HG03520 (cell line): ENCODE measurements at regions not wholly inside any gene's neighbourhood (a gene's known extent, or its start where the extent isn't known, plus 50 kb on each side); places are given as distances from the start of the nearest gene placed in this dataset.

ENCODE experiments used
- ATAC-seq: cut with Tn5 transposase; IDR thresholded peaks from one replicate; pipeline ENCODE4 v1.9.1; 2021; ENCODE audit warnings: mild to moderate bottlenecking, moderate library complexity; ENCODE audit not compliant: unreplicated experiment

- ATAC-seq: no peak
Measured at GRCh38 chr2:385061-385460, 97.2 kb upstream of the ALKAL2 start.

- ATAC-seq: no peak
Measured at GRCh38 chr2:383888-384287, 96.0 kb upstream of the ALKAL2 start.

- no peak for ATAC-seq
Measured at GRCh38 chr2:383178-383577, 95.3 kb upstream of the ALKAL2 start.

DNA sequence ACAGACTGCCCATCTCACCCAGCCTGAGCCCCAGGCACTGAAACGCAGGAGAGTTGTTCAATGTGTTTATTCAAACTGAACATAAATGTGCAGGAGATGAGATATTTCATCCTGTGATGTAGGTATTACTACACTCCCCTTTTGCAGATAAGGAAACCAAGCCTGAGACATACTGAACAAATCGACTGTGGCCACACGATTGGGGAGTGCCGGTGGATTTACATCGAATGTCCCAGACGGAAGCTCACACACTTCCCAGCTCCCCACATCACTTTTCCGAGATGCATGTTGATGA lies 94.8 kb upstream of the ALKAL2 start:
- ATAC-seq: no peak

- no peak for ATAC-seq
Measured at GRCh38 chr2:381941-382727, 94.2 kb upstream of the ALKAL2 start.

GRCh38 chr2:381181-381580 lies 93.3 kb upstream of the ALKAL2 start:
- no peak for ATAC-seq

GRCh38 chr2:380772-381171 lies 92.9 kb upstream of the ALKAL2 start:
- no peak for ATAC-seq

- ATAC-seq: no peak
Measured at GRCh38 chr2:380221-380620, 92.3 kb upstream of the ALKAL2 start.

GRCh38 chr2:379778-380177 lies 91.9 kb upstream of the ALKAL2 start:
- ATAC-seq: no peak

GRCh38 chr2:378364-378763 lies 90.5 kb upstream of the ALKAL2 start:
- ATAC-seq: no peak

DNA sequence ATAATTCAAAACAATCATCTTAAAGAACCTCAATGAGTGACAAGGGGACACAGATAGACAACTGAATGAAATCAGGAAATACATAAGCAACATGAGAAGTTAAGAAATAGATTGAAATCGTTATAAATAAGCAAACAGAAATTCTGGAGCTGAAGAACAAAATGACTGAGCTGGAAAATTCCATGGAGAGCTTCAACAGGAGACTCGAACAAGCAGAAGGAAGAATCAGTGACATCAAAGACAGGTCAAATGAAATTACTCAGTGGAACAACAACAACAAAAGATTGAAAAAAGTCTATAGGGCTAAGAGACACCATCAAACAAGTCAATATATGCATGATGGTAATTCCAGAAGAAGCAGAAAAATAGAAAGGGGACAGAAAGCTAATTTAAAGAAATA lies 89.5 kb upstream of the ALKAL2 start:
- ATAC-seq: no peak

- no peak for ATAC-seq
Measured at GRCh38 chr2:375956-376307, 88.0 kb upstream of the ALKAL2 start.

GRCh38 chr2:375270-375955 lies 87.5 kb upstream of the ALKAL2 start:
- no peak for ATAC-seq

DNA sequence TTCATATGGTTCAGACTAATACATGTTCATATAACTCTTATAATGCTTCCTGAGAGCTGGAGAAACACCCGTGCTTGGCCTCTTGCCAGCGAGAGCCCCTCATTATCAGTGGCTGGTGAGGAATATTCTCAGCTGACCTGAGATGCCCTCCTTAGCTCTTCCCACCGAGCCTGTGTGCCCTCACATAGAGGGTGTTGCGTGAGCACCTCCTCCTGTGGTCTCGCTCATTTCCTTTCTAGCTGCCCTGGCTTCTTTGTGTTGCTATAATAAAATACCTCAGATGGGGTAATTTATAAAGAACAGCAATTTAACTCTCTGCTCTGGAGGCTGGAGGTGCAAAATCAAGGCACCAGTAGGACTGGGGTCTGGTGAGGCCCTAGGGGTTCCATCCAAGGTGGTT lies 80.5 kb upstream of the ALKAL2 start:
- ATAC-seq: no peak

GRCh38 chr2:367246-367645 lies 79.4 kb upstream of the ALKAL2 start:
- no peak for ATAC-seq

DNA sequence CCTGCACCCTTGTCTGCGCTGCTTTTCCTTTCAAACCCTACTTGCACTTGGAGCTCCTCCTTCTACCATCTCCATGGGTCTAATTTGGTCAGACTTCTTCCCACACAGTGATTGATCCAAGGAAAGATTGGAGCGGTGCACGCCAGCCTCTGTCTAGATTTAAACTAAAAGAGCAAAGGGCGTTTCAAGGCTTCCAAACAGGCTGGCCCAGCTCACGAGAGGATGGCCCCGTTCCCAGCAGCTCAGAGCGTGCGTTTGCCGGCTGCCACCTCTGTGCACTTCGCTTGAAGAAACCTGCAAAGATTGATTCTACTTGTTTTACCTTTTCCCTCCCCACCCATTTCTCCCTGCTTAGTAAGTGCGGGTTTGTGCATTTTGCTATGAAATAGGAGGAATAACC lies 78.8 kb upstream of the ALKAL2 start:
- no peak for ATAC-seq

GRCh38 chr2:365367-366275 lies 77.7 kb upstream of the ALKAL2 start:
- ATAC-seq: no peak

DNA sequence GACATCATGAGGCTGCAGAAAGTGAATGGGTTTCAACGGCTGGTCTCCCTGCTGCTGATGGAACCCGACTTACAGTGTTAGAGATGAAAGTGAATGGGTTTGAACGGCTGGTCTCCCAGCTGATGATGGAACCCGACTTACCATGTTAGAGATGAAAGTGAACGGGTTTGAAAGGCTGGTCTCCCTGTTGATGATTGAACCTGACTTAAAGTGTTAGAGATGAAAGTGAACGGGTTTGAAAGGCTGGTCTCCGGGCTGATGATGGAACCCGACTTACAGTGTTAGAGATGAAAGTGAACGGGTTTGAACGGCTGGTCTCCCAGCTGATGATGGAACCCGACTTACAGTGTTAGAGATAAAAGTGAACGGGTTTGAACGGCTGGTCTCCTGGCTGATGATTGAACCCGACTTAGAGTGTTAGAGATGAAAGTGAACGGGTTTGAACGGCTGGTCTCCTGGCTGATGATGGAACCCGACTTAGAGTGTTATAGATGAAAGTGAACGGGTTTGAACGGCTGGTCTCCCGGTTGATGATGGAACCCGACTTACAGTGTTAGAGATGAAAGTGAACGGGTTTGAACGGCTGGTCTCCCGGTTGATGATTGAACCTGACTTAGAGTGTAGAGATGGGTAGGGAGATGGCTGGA lies 76.1 kb upstream of the ALKAL2 start:
- ATAC-seq: no peak

DNA sequence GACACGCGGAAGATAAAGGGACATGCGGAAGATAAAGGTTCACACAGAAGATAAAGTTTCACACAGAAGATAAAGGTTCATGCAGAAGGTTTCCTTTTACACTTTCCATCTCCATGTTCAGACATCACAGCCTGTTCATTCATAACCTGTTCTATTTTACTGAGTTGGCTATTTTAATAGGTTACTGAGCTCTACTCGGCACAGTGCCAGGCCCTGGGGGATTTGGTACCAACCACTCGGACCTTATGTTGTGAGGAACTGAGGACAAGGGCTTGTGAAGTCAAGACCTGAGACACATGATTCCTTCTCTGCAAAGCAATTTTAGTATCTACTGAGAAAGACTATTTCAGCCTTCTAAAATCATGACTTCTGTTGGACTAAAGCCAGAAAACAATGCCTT lies 75.0 kb upstream of the ALKAL2 start:
- ATAC-seq: no peak

DNA sequence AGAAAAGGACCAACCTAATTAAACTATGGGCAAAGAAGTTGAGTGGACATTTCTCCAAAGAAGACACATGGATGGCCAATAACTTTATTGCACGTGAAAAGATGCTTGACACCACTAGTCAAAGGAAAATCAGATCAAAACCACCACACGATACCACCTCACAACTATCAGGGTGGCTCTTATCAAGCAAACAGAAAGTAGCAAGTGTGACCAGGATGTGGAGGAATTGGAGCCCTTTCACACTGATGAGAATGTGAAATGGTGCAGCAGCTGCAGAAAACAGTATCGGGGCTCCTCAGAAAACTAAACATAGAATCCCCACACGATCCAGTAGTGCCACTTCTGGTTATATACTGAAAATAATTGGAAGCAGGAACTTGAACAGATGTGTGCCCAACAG lies 72.2 kb upstream of the ALKAL2 start:
- ATAC-seq: no peak

DNA sequence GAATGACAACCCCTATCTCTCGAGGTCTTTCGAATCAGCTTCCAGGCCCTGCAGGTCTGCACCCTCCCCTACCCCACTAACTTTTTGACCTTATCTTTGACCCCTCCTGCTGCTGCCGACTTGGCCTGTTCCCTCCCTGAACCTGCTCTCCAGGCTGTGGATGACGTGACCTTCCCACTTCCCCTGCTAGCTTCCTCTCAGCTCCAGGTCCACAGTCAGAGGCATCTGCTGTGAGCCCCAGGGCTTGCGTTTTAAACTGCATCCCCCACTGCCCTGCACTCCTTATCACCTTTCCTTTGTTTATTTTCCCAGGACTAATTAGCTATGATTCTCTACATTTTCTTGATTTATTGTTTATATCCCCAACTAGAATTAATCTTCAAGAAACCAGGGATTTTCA lies 71.2 kb upstream of the ALKAL2 start:
- no peak for ATAC-seq
